HG03139 (cell line): ENCODE measurements at regions not wholly inside any gene's neighbourhood (a gene's known extent, or its start where the extent isn't known, plus 50 kb on each side); places are given as distances from the start of the nearest gene placed in this dataset.

Experiments
- ATAC-seq: cut with Tn5 transposase; IDR thresholded peaks from one replicate; pipeline ENCODE4 v1.9.1; 2021; ENCODE audit not compliant: unreplicated experiment

- ATAC-seq, result no peak
Measured at GRCh38 chr13:69579351-69579750, 528.3 kb upstream of the ATXN8OS start.

GRCh38 chr13:69571606-69572323, 535.9 kb upstream of the ATXN8OS start:
- ATAC-seq, result no peak

GRCh38 chr13:69567514-69567913, 540.1 kb upstream of the ATXN8OS start:
- no peak for ATAC-seq

GRCh38 chr13:69566104-69566716, 541.4 kb upstream of the ATXN8OS start:
- ATAC-seq, result no peak

GRCh38 chr13:69565334-69565733, 542.3 kb upstream of the ATXN8OS start:
- peak; percentile 50 for ATAC-seq

GRCh38 chr13:69556540-69557196, 551.0 kb upstream of the ATXN8OS start:
- no peak for ATAC-seq

GRCh38 chr13:69553976-69554375, 553.6 kb upstream of the ATXN8OS start:
- ATAC-seq, result no peak

- no peak for ATAC-seq
Measured at GRCh38 chr13:69551193-69551592, 556.4 kb upstream of the ATXN8OS start.

- no peak for ATAC-seq
Measured at GRCh38 chr13:69547780-69548179, 559.8 kb upstream of the ATXN8OS start.

- no peak for ATAC-seq
Measured at GRCh38 chr13:69545551-69545950, 562.1 kb upstream of the ATXN8OS start.

GRCh38 chr13:69524459-69525150, 583.0 kb upstream of the ATXN8OS start:
- no peak for ATAC-seq

- no peak for ATAC-seq
Measured at GRCh38 chr13:69496981-69497380, 610.6 kb upstream of the ATXN8OS start.

GRCh38 chr13:69495096-69495495, 612.5 kb upstream of the ATXN8OS start:
- ATAC-seq, result no peak

GRCh38 chr13:69487576-69487975, 620.0 kb upstream of the ATXN8OS start:
- ATAC-seq, result no peak

- no peak for ATAC-seq
Measured at GRCh38 chr13:69485991-69486592, 621.5 kb upstream of the ATXN8OS start.

GRCh38 chr13:69477451-69477850, 630.2 kb upstream of the ATXN8OS start:
- ATAC-seq, result no peak

- no peak for ATAC-seq
Measured at GRCh38 chr13:69474011-69474685, 633.5 kb upstream of the ATXN8OS start.

- ATAC-seq, result no peak
Measured at GRCh38 chr13:69468624-69469023, 639.0 kb upstream of the ATXN8OS start.

GRCh38 chr13:69461397-69461796, 646.2 kb upstream of the ATXN8OS start:
- ATAC-seq, result no peak

- no peak for ATAC-seq
Measured at GRCh38 chr13:69459346-69459745, 648.3 kb upstream of the ATXN8OS start.

- ATAC-seq, result no peak
Measured at GRCh38 chr13:69458013-69458412, 649.6 kb upstream of the ATXN8OS start.
